Activated CD4-positive, alpha-beta T cell treated with anti-CD3 and anti-CD28 coated beads for 36 hours (primary cell): ENCODE measurements at regions not wholly inside any gene's neighbourhood (a gene's known extent, or its start where the extent isn't known, plus 50 kb on each side); places are given as distances from the start of the nearest gene placed in this dataset.
"Not testable (repeated sequence)": the region's sequence is repeated elsewhere in the genome, so short reads cannot be mapped to it uniquely, and the experiment has no call there.

ENCODE experiments used
- ATAC-seq: fragments of 200-7000 bp; cut with Tn5 transposase; one replicate; pipeline ENCODE4 v1.10.0; 2021; ENCODE audit warnings: mild to moderate bottlenecking, moderate library complexity
- CTCF ChIA-PET: fragments of 350-600 bp; sonication (Branson Sonifier 250); formaldehyde crosslinking; loops from one replicate; lab custom pipeline; 2021; ENCODE audit warnings: antibody characterized with exemption; lab: Charles Lee
- POLR2A ChIA-PET: fragments of 350-600 bp; sonication (Branson Sonifier 250); formaldehyde crosslinking; loops from one replicate; lab custom pipeline; 2021; ENCODE audit warnings: antibody characterized with exemption, inconsistent platforms; lab: Charles Lee
- DNase-seq: peaks from one replicate; pipeline ENCODE4 v3.0.0-alpha.2; 2020
- H3K27ac Mint-ChIP-seq: one replicate; pipeline ENCODE4 v1.8.0; 2021; ENCODE audit warnings: mixed read lengths
- H3K27me3 Mint-ChIP-seq: one replicate; pipeline ENCODE4 v1.8.0; 2021; ENCODE audit warnings: mixed read lengths
- H3K36me3 Mint-ChIP-seq: one replicate; pipeline ENCODE4 v1.8.0; 2021; ENCODE audit warnings: low read depth, mixed read lengths
- H3K4me1 Mint-ChIP-seq: one replicate; pipeline ENCODE4 v1.8.0; 2021; ENCODE audit warnings: mixed read lengths
- H3K4me3 Mint-ChIP-seq: one replicate; pipeline ENCODE4 v1.8.0; 2021; ENCODE audit warnings: mild to moderate bottlenecking, moderate library complexity, mixed read lengths
- H3K9me3 Mint-ChIP-seq: one replicate; pipeline ENCODE4 v1.8.0; 2021; ENCODE audit warnings: low read depth, mixed read lengths
- intact Hi-C, 2 experiments: fragments of 100-400 bp; cut with DNase I in 1 of 2; cut with micrococcal nuclease in 1 of 2; formaldehyde crosslinking; loops; one replicate each; pipeline versions ENCODE4 v1.14.2 to v1.15.1; 2022 to 2024; cut with DNase I, micrococcal nuclease

DNA sequence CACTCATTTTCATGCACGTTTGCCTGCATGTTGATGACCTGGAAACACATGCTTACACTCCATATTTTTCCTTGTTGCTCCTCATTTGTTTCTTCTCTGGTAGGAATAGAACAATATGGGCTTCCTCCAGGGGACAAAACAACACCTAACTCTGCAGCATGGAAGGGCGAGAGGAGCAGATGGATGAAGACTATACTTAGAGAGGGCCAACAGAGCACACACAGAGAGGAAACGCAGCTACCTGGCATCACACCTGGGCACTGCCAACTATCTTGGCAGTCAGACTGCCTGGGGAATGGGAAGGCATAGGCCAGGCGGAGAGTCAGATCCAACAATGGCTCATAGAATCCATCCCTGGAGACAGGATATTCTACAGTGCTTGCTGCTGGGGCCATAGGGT lies 290.9 kb downstream of the CD83 start:
- no peak overlapping the region for H3K4me3 Mint-ChIP-seq
- no peak for DNase-seq
- intact Hi-C loops, result no loop called here
- H3K36me3 Mint-ChIP-seq, result no peaks in the 10 kb centered on the region
- no peaks in the 10 kb centered on the region for H3K4me1 Mint-ChIP-seq
- ChIA-PET POLR2A (no interaction called here), CTCF (no interaction called here)
- H3K27ac Mint-ChIP-seq, result no peak overlapping the region
- ATAC-seq, result no peak
- H3K27me3 Mint-ChIP-seq, result peaks cover 2% of the 10 kb centered on the region
- H3K9me3 Mint-ChIP-seq, result no peaks in the 10 kb centered on the region

DNA sequence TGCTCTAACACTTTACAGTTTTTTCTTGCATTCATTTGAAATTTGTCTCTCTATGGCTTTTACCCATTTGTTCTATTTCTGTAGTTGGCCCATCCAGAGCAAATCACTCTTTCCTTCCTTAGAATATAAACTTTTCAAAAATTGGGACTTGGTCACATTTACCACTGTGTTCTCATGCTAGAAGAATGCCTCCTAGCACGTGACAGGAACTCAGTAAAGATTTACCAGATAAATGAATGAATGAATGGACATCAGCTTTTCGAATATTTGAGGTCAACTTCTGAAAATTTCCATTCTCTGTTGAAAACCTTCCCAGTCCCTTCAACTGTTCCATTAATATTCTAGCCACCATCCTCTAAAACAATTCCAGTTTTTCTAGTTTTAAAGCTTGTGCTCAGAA lies 294.5 kb downstream of the CD83 start:
- CTCF ChIA-PET, result no interaction called here
- Mint-ChIP-seq H3K4me3 (no peak overlapping the region), H3K9me3 (no peaks in the 10 kb centered on the region), H3K27me3 (peaks cover 2% of the 10 kb centered on the region), H3K4me1 (no peaks in the 10 kb centered on the region), H3K36me3 (no peaks in the 10 kb centered on the region), H3K27ac (no peak overlapping the region)
- intact Hi-C loops, result no loop called here
- DNase-seq (no peak), ATAC-seq (no peak)
- POLR2A ChIA-PET, result no interaction called here

DNA sequence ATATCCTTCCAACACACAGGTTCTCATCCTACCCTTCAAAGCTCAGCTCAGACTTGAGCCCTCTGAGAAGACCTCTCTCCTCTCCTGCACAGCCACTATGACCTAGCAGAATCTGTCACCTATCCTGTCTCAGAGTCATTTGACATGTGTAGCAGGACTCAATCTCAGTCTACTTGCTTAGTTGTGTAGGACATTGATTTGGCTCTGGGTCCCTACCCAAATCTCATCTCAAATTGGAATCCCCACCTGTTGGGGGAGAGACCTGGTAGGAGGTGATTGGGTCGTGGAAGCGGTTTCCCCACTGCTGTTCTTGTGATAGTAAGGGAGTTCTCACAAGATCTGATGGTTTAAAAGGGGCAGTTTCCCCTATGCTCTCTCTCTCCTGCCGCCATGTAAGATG lies 297.9 kb downstream of the CD83 start:
- intact Hi-C loops, result no loop called here
- H3K27ac Mint-ChIP-seq, result no peak overlapping the region

DNA sequence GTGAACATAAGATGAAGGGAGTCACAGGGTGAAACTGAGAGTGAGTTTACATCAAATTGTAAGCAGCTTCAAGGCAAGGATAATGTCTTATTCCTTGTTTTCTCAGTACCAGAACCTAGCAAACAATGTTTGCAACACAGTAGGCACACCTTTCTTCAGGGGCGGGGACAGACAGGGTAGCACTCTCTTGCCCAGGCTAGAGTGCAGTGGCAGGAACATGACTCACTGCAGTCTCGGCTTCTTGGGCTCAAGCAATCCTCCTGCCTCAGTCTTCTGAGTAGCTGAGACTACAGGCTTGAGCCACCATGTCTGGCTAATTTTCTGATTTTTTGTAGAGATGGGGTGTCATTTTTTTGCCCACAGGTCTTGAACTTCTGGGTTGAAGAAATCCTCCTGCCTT lies 299.8 kb downstream of the CD83 start:
- H3K9me3 Mint-ChIP-seq, result peaks cover 5% of the 10 kb centered on the region
- no peaks in the 10 kb centered on the region for H3K27me3 Mint-ChIP-seq
- H3K27ac Mint-ChIP-seq, result no peak overlapping the region
- ChIA-PET CTCF (interaction anchor here (0.6 kb wide), 1 partner anchor 140 kb away, joined by 3 read pairs; no protein-coding TSS in a partner anchor), POLR2A (no interaction called here)
- H3K4me3 Mint-ChIP-seq, result no peak overlapping the region
- peaks cover 3% of the 10 kb centered on the region for H3K36me3 Mint-ChIP-seq
- ATAC-seq (peak; percentile 49), DNase-seq (peak; percentile 21)
- intact Hi-C loops, result no loop called here
- peaks cover 21% of the 10 kb centered on the region for H3K4me1 Mint-ChIP-seq

More for the DNA sequence above, 297.9 kb downstream of the CD83 start:
- Mint-ChIP-seq H3K27me3 (no peaks in the 10 kb centered on the region), H3K9me3 (peaks cover 5% of the 10 kb centered on the region), H3K4me3 (no peak overlapping the region), H3K4me1 (peaks cover 14% of the 10 kb centered on the region), H3K36me3 (peaks cover 3% of the 10 kb centered on the region)
- DNase-seq (no peak), ATAC-seq (no peak)
- ChIA-PET CTCF (interaction anchor here (0.6 kb wide), 1 partner anchor 192 kb away, joined by 3 read pairs; no protein-coding TSS in a partner anchor), POLR2A (no interaction called here)

DNA sequence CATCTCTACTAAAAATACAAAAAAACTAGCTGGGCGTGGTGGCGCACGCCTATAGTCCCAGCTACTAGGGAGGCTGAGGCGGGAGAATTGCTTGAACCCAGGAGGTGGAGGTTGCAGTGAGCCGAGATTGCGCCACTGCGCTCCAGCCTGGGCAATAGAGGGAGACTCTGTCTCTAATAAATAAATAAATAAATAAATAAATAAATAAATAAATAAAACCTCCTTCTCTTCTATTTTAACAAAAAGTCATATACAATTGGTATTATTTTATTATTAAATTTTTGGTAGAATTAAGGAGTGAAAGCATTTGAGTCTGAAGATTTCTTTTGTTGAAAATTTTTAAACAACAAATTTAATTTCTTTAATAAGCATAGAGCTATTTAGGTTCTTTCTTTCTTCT lies 301.7 kb downstream of the CD83 start:
- H3K27me3 Mint-ChIP-seq, H3K36me3 Mint-ChIP-seq, H3K9me3 Mint-ChIP-seq, ATAC-seq, H3K27ac Mint-ChIP-seq, H3K4me3 Mint-ChIP-seq, CTCF ChIA-PET, DNase-seq, POLR2A ChIA-PET, intact Hi-C loops: not testable (repeated sequence)
- H3K4me1 Mint-ChIP-seq, result peaks cover 35% of the 10 kb centered on the region

DNA sequence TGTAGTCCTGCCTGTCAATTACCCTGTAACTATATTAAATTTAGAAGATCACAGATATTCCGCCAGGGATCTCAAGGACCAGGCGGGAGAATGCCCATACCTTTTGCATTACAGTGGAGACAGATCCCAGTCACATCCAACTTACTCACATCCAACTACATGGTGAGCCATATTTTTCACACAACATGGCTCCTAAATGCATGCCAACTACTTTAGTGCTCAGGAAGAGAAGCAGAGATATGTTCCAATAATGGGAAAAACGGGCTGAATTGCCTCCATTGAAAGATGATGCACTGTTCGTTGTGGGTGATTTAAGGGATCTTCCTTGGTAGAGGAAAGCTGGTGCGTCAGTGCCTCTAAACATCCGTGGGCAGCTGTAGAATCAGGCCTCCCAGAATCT lies 304.5 kb downstream of the CD83 start:
- H3K27me3 Mint-ChIP-seq, result no peaks in the 10 kb centered on the region
- POLR2A ChIA-PET, result no interaction called here
- H3K9me3 Mint-ChIP-seq, result peaks cover 9% of the 10 kb centered on the region
- intact Hi-C loops, result loop anchor here (5.0 to 10.0 kb wide), 4 partner anchors 50 to 823 kb away; partner anchors contain the start of gene JARID2 (in 1 of the 2)
- CTCF ChIA-PET, result no interaction called here
- ATAC-seq, result no peak
- H3K4me3 Mint-ChIP-seq, result no peak overlapping the region
- no peak for DNase-seq
- peaks cover 63% of the 10 kb centered on the region for H3K4me1 Mint-ChIP-seq
- H3K27ac Mint-ChIP-seq, result no peak overlapping the region
- H3K36me3 Mint-ChIP-seq, result peaks cover 15% of the 10 kb centered on the region

DNA sequence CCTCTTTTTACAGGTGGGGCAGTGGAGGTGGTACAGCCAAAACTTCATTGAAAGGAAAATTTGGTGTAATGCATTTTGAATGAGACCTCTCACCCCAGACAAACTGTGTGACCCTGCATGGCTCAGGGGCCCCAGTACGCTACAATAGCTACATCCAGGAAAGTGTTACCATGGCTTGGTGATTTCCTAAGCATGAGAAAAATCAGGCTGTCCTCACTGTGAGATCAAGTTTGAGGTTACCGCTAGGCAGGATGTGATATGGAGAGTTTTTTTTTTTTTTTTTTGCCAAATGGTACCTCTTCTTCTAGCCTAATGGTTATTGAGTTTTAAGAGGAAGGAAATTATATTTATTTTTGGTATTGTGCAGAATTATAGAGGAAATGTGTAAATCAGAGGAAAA lies 305.3 kb downstream of the CD83 start:
- peaks cover 7% of the 10 kb centered on the region for H3K9me3 Mint-ChIP-seq
- no peaks in the 10 kb centered on the region for H3K27me3 Mint-ChIP-seq
- H3K27ac Mint-ChIP-seq, result peak overlapping the region; percentile 96
- ChIA-PET CTCF (no interaction called here), POLR2A (no interaction called here)
- intact Hi-C loops, result loop anchor here (5.0 to 10.0 kb wide), 4 partner anchors 51 to 822 kb away; partner anchors contain the start of gene JARID2 (in 1 of the 2)
- peaks cover 15% of the 10 kb centered on the region for H3K36me3 Mint-ChIP-seq
- DNase-seq (no peak), ATAC-seq (no peak)
- no peak overlapping the region for H3K4me3 Mint-ChIP-seq
- peaks cover 56% of the 10 kb centered on the region for H3K4me1 Mint-ChIP-seq

DNA sequence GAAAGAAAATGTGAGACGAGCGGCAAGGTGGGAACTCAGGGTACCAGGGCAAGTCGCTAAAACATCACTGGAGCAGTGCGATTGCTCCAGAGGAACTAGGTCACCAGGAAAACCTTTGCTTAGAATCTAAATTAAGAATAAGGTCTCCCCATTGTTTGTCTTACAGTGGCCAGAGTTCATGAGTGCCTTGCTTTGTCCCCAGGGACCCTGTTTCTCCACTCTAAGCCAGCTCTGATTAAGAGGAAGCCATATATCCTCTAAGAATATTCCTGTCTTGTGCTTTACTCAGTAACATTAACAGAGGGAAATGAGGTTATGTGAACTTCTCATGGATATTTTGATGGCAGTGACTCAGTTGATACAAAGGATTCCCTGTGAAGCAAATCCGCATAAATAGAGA lies 305.8 kb downstream of the CD83 start:
- Mint-ChIP-seq H3K36me3 (peaks cover 15% of the 10 kb centered on the region), H3K27me3 (no peaks in the 10 kb centered on the region), H3K27ac (peak overlapping the region; percentile 96), H3K4me1 (peaks cover 54% of the 10 kb centered on the region), H3K9me3 (peaks cover 6% of the 10 kb centered on the region), H3K4me3 (no peak overlapping the region)
- DNase-seq (no peak), ATAC-seq (no peak)
- CTCF ChIA-PET, result no interaction called here
- POLR2A ChIA-PET, result interaction anchor here (0.6 to 0.7 kb wide), 2 partner anchors 71 to 107 kb away, joined by 3 read pairs; no protein-coding TSS in a partner anchor
- intact Hi-C loops, result loop anchor here (5.0 to 10.0 kb wide), 4 partner anchors 51 to 821 kb away; partner anchors contain the start of gene JARID2 (in 1 of the 2)

DNA sequence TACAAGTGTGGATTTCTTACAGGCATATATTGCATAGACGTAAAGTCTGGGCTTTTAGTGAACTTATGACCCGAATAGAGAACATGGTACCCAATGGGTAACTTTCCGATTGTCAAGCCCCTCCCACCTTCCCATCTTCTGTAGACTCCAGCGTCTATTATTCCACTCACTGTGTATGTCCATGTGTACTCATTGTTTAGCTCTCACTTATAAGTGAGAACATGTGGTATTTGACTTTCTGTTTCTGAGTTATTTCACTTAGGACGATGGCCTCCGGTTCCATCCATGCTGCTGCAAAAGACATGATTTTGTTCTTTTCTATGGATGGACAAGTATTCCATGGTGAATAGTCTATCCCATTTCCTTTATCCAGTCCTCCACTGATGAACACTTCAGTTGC lies 306.4 kb downstream of the CD83 start:
- Mint-ChIP-seq H3K9me3 (peaks cover 6% of the 10 kb centered on the region), H3K4me1 (peaks cover 54% of the 10 kb centered on the region), H3K36me3 (peaks cover 14% of the 10 kb centered on the region), H3K27ac (peak overlapping the region; percentile 96), H3K27me3 (no peaks in the 10 kb centered on the region), H3K4me3 (peak overlapping the region; percentile 24)
- DNase-seq (peak; percentile 33), ATAC-seq (peak; percentile 73)
- intact Hi-C loops, result loop anchor here (1.0 to 10.0 kb wide), 16 partner anchors 28 to 821 kb away; partner anchors contain the start of gene JARID2 (in 1 of the 2)
- CTCF ChIA-PET, result interaction anchor here (1.1 kb wide), 1 partner anchor 25 kb away, joined by 3 read pairs; no protein-coding TSS in a partner anchor
- POLR2A ChIA-PET, result interaction anchor here (0.6 to 0.7 kb wide), 3 partner anchors 70 to 283 kb away, joined by 3 read pairs; no protein-coding TSS in a partner anchor

DNA sequence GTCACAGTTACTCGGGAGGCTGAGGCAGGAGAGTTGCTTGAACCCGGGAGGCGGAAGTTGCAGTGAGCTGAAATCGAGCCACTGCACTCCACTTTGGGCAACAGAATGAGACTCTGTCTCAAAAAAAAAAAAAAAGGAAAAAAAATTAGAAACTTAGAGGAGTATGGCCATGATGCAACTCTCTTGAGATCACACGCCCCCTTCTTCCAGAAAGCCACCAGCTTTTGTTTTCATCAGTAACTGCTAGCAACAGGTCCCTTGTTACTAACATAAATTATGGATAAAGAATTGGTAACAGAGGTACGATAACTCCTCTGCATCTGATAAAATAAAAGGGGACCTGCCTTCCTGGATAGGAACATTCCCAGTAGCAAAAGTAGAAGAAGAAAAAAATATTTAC lies 308.2 kb downstream of the CD83 start:
- ChIA-PET POLR2A (interaction anchor here (0.7 kb wide), 1 partner anchor 308 kb away, joined by 7 read pairs; no protein-coding TSS in a partner anchor), CTCF (no interaction called here)
- ATAC-seq, result no peak
- H3K4me1 Mint-ChIP-seq, result peaks cover 46% of the 10 kb centered on the region
- H3K9me3 Mint-ChIP-seq, result peaks cover 4% of the 10 kb centered on the region
- intact Hi-C loops, result loop anchor here (2.0 to 10.0 kb wide), 3 partner anchors 151 to 819 kb away; partner anchors contain the start of gene JARID2 (in 1 of the 2)
- H3K27ac Mint-ChIP-seq, result peak overlapping the region; percentile 96
- DNase-seq, result no peak
- H3K4me3 Mint-ChIP-seq, result no peak overlapping the region
- H3K36me3 Mint-ChIP-seq, result peaks cover 12% of the 10 kb centered on the region
- H3K27me3 Mint-ChIP-seq, result no peaks in the 10 kb centered on the region

DNA sequence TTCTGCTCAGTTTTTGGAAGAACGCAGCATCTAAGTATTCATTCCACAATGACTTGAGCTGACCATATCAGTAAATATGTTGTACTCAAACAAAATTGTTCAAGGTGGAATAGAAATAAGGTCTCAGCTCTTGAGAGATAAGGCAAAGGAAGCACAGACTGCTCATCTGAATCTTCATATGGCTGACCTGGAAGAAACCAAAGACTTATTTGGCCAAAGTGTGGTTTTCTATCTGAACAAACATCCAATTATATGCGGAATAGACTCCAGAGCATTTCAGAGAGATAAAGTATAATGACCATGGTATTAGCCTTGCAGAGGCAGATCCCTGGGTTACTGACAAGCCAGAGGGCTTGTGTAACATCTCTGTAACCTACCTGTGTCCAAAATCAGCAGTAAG lies 308.7 kb downstream of the CD83 start:
- H3K36me3 Mint-ChIP-seq, result peaks cover 12% of the 10 kb centered on the region
- ChIA-PET CTCF (no interaction called here), POLR2A (interaction anchor here (0.7 kb wide), 1 partner anchor 307 kb away, joined by 7 read pairs; no protein-coding TSS in a partner anchor)
- no peaks in the 10 kb centered on the region for H3K27me3 Mint-ChIP-seq
- ATAC-seq, result no peak
- peak overlapping the region; percentile 76 for H3K27ac Mint-ChIP-seq
- intact Hi-C loops, result loop anchor here (10.0 kb wide), 2 partner anchors 151 to 819 kb away; partner anchors contain the start of gene JARID2 (in 1 of the 2)
- no peak for DNase-seq
- H3K9me3 Mint-ChIP-seq, result peaks cover 4% of the 10 kb centered on the region
- peaks cover 46% of the 10 kb centered on the region for H3K4me1 Mint-ChIP-seq
- H3K4me3 Mint-ChIP-seq, result no peak overlapping the region

DNA sequence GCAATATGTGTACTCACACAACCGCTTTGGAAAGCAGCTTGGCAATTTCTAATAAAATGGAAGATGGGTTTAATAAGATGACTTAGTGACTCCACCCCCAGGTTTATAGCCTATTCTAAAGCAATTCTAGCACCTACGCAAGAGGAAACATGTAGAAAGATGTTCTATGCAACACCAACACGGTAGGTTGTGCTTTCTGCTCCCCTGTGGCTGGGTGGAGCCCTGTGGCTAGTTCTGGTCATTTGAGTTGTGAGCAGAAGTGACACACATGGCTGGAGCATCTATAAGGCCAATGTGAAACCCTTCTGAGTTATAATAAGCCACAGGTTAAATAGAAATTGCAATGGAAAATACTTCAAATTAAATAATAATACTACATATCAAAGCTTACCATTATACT lies 310.7 kb downstream of the CD83 start:
- no peak overlapping the region for H3K27ac Mint-ChIP-seq
- DNase-seq (no peak), ATAC-seq (no peak)
- intact Hi-C loops, result loop anchor here (10.0 kb wide), 2 partner anchors 153 to 817 kb away; partner anchors contain the start of gene JARID2 (in 1 of the 2)
- H3K4me3 Mint-ChIP-seq, result no peak overlapping the region
- ChIA-PET POLR2A (no interaction called here), CTCF (no interaction called here)
- H3K9me3 Mint-ChIP-seq, result peaks cover 2% of the 10 kb centered on the region
- peaks cover 9% of the 10 kb centered on the region for H3K36me3 Mint-ChIP-seq
- H3K27me3 Mint-ChIP-seq, result no peaks in the 10 kb centered on the region
- peaks cover 36% of the 10 kb centered on the region for H3K4me1 Mint-ChIP-seq
